ENCODE measurements at regions not wholly inside any gene's neighbourhood (a gene's known extent, or its start where the extent isn't known, plus 50 kb on each side); places are given as distances from the start of the nearest gene placed in this dataset.
"Not testable (repeated sequence)": the region's sequence is repeated elsewhere in the genome, so short reads cannot be mapped to it uniquely, and the experiment has no call there.

DNA sequence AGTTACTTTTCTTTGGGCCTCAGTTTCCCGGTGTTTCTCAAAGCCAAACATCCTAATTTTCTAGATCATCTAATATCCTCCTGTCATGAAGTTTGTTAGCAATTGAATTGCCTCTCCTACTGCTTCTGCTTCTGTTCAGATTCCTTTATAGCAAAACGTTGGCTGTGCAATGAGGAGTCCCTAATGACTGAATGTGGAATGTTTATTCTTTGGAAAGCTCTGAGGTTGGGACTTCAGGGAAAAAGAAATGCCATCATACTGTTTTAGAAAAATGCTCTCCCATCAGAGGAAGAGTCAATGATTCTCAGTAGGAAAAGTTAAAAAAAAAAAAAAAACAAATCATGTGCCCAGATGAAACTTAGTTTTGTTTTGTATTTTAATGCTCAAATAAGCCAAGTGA is 268.7 kb upstream of the PAPPA start:
- no peaks in the 10 kb centered on the region for H3K79me2 ChIP-seq (ENCODE audit: insufficient read depth, low read length)
- H3K27ac ChIP-seq (ENCODE audit: low read depth, low read length), result no peak overlapping the region
- no peaks in the 10 kb centered on the region for H3K27me3 ChIP-seq (ENCODE audit: low read length)
- no peak overlapping the region for H3K4me2 ChIP-seq (ENCODE audit: low read depth, low read length, poor library complexity, severe bottlenecking)
- no peak for TF ChIP-seq EZH2phosphoT487 (conservative IDR thresholded peaks at IDR 0.05; ENCODE audit: low read length)
- TF ChIP-seq, protein P1, sequence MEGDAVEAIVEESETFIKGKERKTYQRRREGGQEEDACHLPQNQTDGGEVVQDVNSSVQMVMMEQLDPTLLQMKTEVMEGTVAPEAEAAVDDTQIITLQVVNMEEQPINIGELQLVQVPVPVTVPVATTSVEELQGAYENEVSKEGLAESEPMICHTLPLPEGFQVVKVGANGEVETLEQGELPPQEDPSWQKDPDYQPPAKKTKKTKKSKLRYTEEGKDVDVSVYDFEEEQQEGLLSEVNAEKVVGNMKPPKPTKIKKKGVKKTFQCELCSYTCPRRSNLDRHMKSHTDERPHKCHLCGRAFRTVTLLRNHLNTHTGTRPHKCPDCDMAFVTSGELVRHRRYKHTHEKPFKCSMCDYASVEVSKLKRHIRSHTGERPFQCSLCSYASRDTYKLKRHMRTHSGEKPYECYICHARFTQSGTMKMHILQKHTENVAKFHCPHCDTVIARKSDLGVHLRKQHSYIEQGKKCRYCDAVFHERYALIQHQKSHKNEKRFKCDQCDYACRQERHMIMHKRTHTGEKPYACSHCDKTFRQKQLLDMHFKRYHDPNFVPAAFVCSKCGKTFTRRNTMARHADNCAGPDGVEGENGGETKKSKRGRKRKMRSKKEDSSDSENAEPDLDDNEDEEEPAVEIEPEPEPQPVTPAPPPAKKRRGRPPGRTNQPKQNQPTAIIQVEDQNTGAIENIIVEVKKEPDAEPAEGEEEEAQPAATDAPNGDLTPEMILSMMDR (IDR thresholded peaks at IDR 0.05; ENCODE audit: insufficient read depth, low read length, poor library complexity, severe bottlenecking), result no peak
- no peaks in the 10 kb centered on the region for H3F3A ChIP-seq (ENCODE audit: insufficient read depth)
- no peaks in the 10 kb centered on the region for H3K9me2 ChIP-seq (replicated peaks; ENCODE audit: insufficient read depth, low read length)
- H3K9me3 ChIP-seq (ENCODE audit: insufficient read depth, low read length), result no peaks in the 10 kb centered on the region
- H3K9ac ChIP-seq (ENCODE audit: low read length), result no peak overlapping the region
- H3K4me3 ChIP-seq (ENCODE audit: insufficient read depth, low read length, poor library complexity, severe bottlenecking), result no peak overlapping the region
- H3K36me3 ChIP-seq (ENCODE audit: low read length), result no peaks in the 10 kb centered on the region
- no peaks in the 10 kb centered on the region for H4K20me1 ChIP-seq (ENCODE audit: low read depth, low read length)
- H2AFZ ChIP-seq (ENCODE audit: low read depth, low read length, severe bottlenecking), result no peak overlapping the region

DNA sequence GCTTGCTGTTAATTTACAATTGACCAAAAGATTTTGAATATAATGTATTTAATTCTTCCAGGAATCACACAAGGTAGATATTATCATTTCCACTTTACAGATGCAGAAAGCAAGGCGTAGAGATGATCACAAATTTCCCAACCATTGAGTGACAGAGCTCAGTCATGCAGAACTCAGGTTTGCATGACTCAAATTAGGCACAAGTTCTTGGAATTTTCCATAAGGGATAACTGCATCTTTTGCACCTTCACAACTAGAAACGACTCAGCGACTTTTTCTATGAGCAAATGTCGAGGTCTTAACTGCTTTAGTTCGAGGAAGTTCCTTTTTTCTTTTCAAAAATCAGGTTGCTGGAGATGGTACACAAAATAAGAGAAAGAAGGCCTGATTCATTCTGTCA is 265.5 kb upstream of the PAPPA start:
- no peaks in the 10 kb centered on the region for H3K9me3 ChIP-seq (ENCODE audit: insufficient read depth, low read length)
- H3K36me3 ChIP-seq (ENCODE audit: low read length), result no peaks in the 10 kb centered on the region
- H2AFZ ChIP-seq (ENCODE audit: low read depth, low read length, severe bottlenecking), result no peak overlapping the region
- H3K9me2 ChIP-seq (replicated peaks; ENCODE audit: insufficient read depth, low read length), result no peaks in the 10 kb centered on the region
- H4K20me1 ChIP-seq (ENCODE audit: low read depth, low read length), result no peaks in the 10 kb centered on the region
- no peak for TF ChIP-seq EZH2phosphoT487 (conservative IDR thresholded peaks at IDR 0.05; ENCODE audit: low read length)
- TF ChIP-seq, protein P1 (IDR thresholded peaks at IDR 0.05; ENCODE audit: insufficient read depth, low read length, poor library complexity, severe bottlenecking), result no peak
- no peaks in the 10 kb centered on the region for H3K27me3 ChIP-seq (ENCODE audit: low read length)
- no peaks in the 10 kb centered on the region for H3K79me2 ChIP-seq (ENCODE audit: insufficient read depth, low read length)
- no peak overlapping the region for H3K4me3 ChIP-seq (ENCODE audit: insufficient read depth, low read length, poor library complexity, severe bottlenecking)
- no peak overlapping the region for H3K4me2 ChIP-seq (ENCODE audit: low read depth, low read length, poor library complexity, severe bottlenecking)
- no peak overlapping the region for H3K9ac ChIP-seq (ENCODE audit: low read length)
- H3F3A ChIP-seq (ENCODE audit: insufficient read depth), result no peaks in the 10 kb centered on the region
- no peak overlapping the region for H3K27ac ChIP-seq (ENCODE audit: low read depth, low read length)

DNA sequence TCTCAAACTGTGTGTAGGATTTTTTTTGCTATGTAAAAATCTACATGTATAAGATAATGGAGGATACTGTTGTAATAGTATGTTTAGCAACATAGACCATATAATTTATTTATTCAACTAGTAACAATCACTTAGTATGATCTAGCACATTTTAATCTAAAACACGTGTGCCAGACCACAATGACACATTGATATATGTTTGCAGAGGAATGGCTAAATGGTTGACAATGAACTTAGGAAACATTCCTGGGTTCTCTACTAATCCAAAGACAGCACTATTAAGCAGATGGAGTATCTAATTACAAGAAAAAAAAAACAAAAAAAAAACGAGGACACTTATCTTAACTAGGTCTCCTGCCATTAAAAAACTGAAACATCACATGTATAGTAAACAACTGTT is 261.7 kb upstream of the PAPPA start:
- Histone ChIP-seq H3K4me2 (ENCODE audit: low read depth, low read length, poor library complexity, severe bottlenecking) (no peak overlapping the region), H2AFZ (ENCODE audit: low read depth, low read length, severe bottlenecking) (no peak overlapping the region)
- TF ChIP-seq, protein P1 (IDR thresholded peaks at IDR 0.05; ENCODE audit: insufficient read depth, low read length, poor library complexity, severe bottlenecking), result no peak
- no peak for TF ChIP-seq EZH2phosphoT487 (conservative IDR thresholded peaks at IDR 0.05; ENCODE audit: low read length)

DNA sequence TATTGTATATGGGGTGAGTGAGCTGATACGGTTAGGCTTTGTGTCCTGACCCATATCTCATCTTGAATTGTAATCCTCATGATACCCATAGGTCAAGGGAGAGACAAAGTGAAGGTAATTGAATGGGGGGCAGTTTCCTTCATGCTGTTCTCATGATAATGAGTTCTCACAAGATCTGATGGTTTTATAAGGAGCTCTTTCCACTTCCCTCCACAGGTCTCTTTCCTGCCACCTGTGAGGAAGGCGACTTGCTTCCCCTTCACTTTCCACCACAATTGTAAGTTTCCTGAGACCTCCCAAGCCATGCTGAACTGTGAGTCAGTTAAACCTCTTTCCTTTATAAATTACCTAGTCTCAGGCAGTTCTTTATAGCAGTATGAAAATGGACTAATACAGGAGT is 255.1 kb upstream of the PAPPA start:
- not testable (repeated sequence) for H3F3A ChIP-seq (ENCODE audit: insufficient read depth); H3K36me3 ChIP-seq (ENCODE audit: low read length); H2AFZ ChIP-seq (ENCODE audit: low read depth, low read length, severe bottlenecking); H3K9me3 ChIP-seq (ENCODE audit: insufficient read depth, low read length); H3K9me2 ChIP-seq (replicated peaks; ENCODE audit: insufficient read depth, low read length); H3K9ac ChIP-seq (ENCODE audit: low read length); H4K20me1 ChIP-seq (ENCODE audit: low read depth, low read length); H3K79me2 ChIP-seq (ENCODE audit: insufficient read depth, low read length); H3K4me3 ChIP-seq (ENCODE audit: insufficient read depth, low read length, poor library complexity, severe bottlenecking); H3K27ac ChIP-seq (ENCODE audit: low read depth, low read length); H3K27me3 ChIP-seq (ENCODE audit: low read length); H3K4me2 ChIP-seq (ENCODE audit: low read depth, low read length, poor library complexity, severe bottlenecking)

More for the DNA sequence above, 261.7 kb upstream of the PAPPA start:
- no peaks in the 10 kb centered on the region for H3K27me3 ChIP-seq (ENCODE audit: low read length)
- H3K27ac ChIP-seq (ENCODE audit: low read depth, low read length), result no peak overlapping the region
- no peaks in the 10 kb centered on the region for H4K20me1 ChIP-seq (ENCODE audit: low read depth, low read length)
- no peaks in the 10 kb centered on the region for H3K36me3 ChIP-seq (ENCODE audit: low read length)
- no peaks in the 10 kb centered on the region for H3F3A ChIP-seq (ENCODE audit: insufficient read depth)
- no peak overlapping the region for H3K9ac ChIP-seq (ENCODE audit: low read length)
- no peaks in the 10 kb centered on the region for H3K9me3 ChIP-seq (ENCODE audit: insufficient read depth, low read length)
- no peaks in the 10 kb centered on the region for H3K9me2 ChIP-seq (replicated peaks; ENCODE audit: insufficient read depth, low read length)
- H3K79me2 ChIP-seq (ENCODE audit: insufficient read depth, low read length), result no peaks in the 10 kb centered on the region
- no peak overlapping the region for H3K4me3 ChIP-seq (ENCODE audit: insufficient read depth, low read length, poor library complexity, severe bottlenecking)
